ENCODE measurements at regions not wholly inside any gene's neighbourhood (a gene's known extent, or its start where the extent isn't known, plus 50 kb on each side); places are given as distances from the start of the nearest gene placed in this dataset.

GRCh38 chr7:31443457-31443856 lies 70.4 kb upstream of the ITPRID1 start:
- POLR2A ChIA-PET, result no interaction called here

GRCh38 chr7:31444196-31444595 lies 69.7 kb upstream of the ITPRID1 start:
- ChIA-PET CTCF (interaction anchor here (0.7 to 3.4 kb wide), 35 partner anchors 9 to 763 kb away, joined by 3 to 34 read pairs (median 5); partner anchors contain the start of gene ITPRID1), POLR2A (no interaction called here)
- no peak for DNase-seq (ENCODE audit: extremely low spot score)

More at GRCh38 chr7:31443457-31443856, 70.4 kb upstream of the ITPRID1 start:
- CTCF ChIA-PET, result interaction anchor here (0.7 to 3.4 kb wide), 44 partner anchors 9 to 767 kb away, joined by 3 to 34 read pairs (median 4); partner anchors contain the start of gene ITPRID1
- DNase-seq (ENCODE audit: extremely low spot score), result peak; percentile 42
- peak; percentile 79 for TF ChIP-seq CTCF (IDR thresholded peaks at IDR 0.05; ENCODE audit: control extremely low read depth, extremely low read depth, low read depth, missing control alignments)

GRCh38 chr7:31445686-31446355 lies 68.1 kb upstream of the ITPRID1 start:
- POLR2A ChIA-PET, result no interaction called here
- no peak for DNase-seq (ENCODE audit: extremely low spot score)
- CTCF ChIA-PET, result interaction anchor here (1.3 to 3.4 kb wide), 5 partner anchors 10 to 312 kb away, joined by 3 to 34 read pairs (median 3); no protein-coding TSS in a partner anchor
- TF ChIP-seq CTCF (IDR thresholded peaks at IDR 0.05; ENCODE audit: control extremely low read depth, extremely low read depth, low read depth, missing control alignments), result no peak

More at GRCh38 chr7:31444196-31444595, 69.7 kb upstream of the ITPRID1 start:
- TF ChIP-seq CTCF (IDR thresholded peaks at IDR 0.05; ENCODE audit: control extremely low read depth, extremely low read depth, low read depth, missing control alignments), result no peak

GRCh38 chr7:31448649-31449048 lies 65.2 kb upstream of the ITPRID1 start:
- CTCF ChIA-PET, result interaction anchor here (0.9 to 1.4 kb wide), 6 partner anchors 9 to 327 kb away, joined by 3 to 4 read pairs (median 3); no protein-coding TSS in a partner anchor
- POLR2A ChIA-PET, result no interaction called here
- TF ChIP-seq CTCF (IDR thresholded peaks at IDR 0.05; ENCODE audit: control extremely low read depth, extremely low read depth, low read depth, missing control alignments), result no peak
- DNase-seq (ENCODE audit: extremely low spot score), result no peak

- no peak for TF ChIP-seq CTCF (IDR thresholded peaks at IDR 0.05; ENCODE audit: control extremely low read depth, extremely low read depth, low read depth, missing control alignments)
- no peak for DNase-seq (ENCODE audit: extremely low spot score)
- ChIA-PET POLR2A (no interaction called here), CTCF (interaction anchor here (0.9 to 5.7 kb wide), 3 partner anchors 9 to 32 kb away, joined by 3 to 34 read pairs (median 3); no protein-coding TSS in a partner anchor)
Measured at GRCh38 chr7:31455844-31456243, 58.0 kb upstream of the ITPRID1 start.

- TF ChIP-seq CTCF (IDR thresholded peaks at IDR 0.05; ENCODE audit: control extremely low read depth, extremely low read depth, low read depth, missing control alignments), result no peak
- DNase-seq (ENCODE audit: extremely low spot score), result no peak
- ChIA-PET POLR2A (no interaction called here), CTCF (interaction anchor here (1.0 to 5.7 kb wide), 4 partner anchors 13 to 31 kb away, joined by 3 to 34 read pairs (median 3); no protein-coding TSS in a partner anchor)
Measured at GRCh38 chr7:31456646-31457368, 57.1 kb upstream of the ITPRID1 start.

All from GM10248 (cell line).